ENCODE measurements at regions not wholly inside any gene's neighbourhood (a gene's known extent, or its start where the extent isn't known, plus 50 kb on each side); places are given as distances from the start of the nearest gene placed in this dataset.
A peak's percentile ranks its signal among the peaks of the same experiment; 100 is the strongest.

GRCh38 chr1:221804303-221804702 is 62.4 kb upstream of the DUSP10 start:
- DNase-seq (no peak), ATAC-seq (ENCODE audit: low read depth) (no peak)
- Mint-ChIP-seq H3K4me3 (no peak overlapping the region), H3K36me3 (ENCODE audit: low read depth) (peaks cover 2% of the 10 kb centered on the region), H3K9me3 (peaks cover 5% of the 10 kb centered on the region), H3K27ac (peak overlapping the region; percentile 65), H3K27me3 (no peaks in the 10 kb centered on the region), H3K4me1 (peaks cover 76% of the 10 kb centered on the region)
- intact Hi-C loops (cut with micrococcal nuclease), result no loop called here
- no peak for TF ChIP-seq CTCF (IDR thresholded peaks at IDR 0.05)
- ChIA-PET CTCF (no interaction called here), POLR2A (interaction anchor here (2.1 kb wide), 1 partner anchor 10 kb away, joined by 10 read pairs; no protein-coding TSS in a partner anchor)

GRCh38 chr1:221801773-221802516 is 60.1 kb upstream of the DUSP10 start:
- no peak overlapping the region for H3K4me3 Mint-ChIP-seq
- DNase-seq (no peak), ATAC-seq (ENCODE audit: low read depth) (no peak)
- H3K9me3 Mint-ChIP-seq, result peaks cover 5% of the 10 kb centered on the region
- ChIA-PET POLR2A (interaction anchor here (0.6 to 2.1 kb wide), 7 partner anchors 8 to 189 kb away, joined by 3 to 10 read pairs (median 4); partner anchors contain the start of gene DUSP10), CTCF (interaction anchor here (1.2 to 1.4 kb wide), 2 partner anchors 12 to 38 kb away, joined by 3 read pairs; no protein-coding TSS in a partner anchor)
- no peaks in the 10 kb centered on the region for H3K27me3 Mint-ChIP-seq
- TF ChIP-seq CTCF (IDR thresholded peaks at IDR 0.05), result no peak
- intact Hi-C loops (cut with micrococcal nuclease), result no loop called here
- H3K36me3 Mint-ChIP-seq (ENCODE audit: low read depth), result peaks cover 2% of the 10 kb centered on the region
- peak overlapping the region; percentile 50 for H3K27ac Mint-ChIP-seq
- H3K4me1 Mint-ChIP-seq, result peaks cover 55% of the 10 kb centered on the region

- peaks cover 54% of the 10 kb centered on the region for H3K4me1 Mint-ChIP-seq
- no peak for TF ChIP-seq CTCF (IDR thresholded peaks at IDR 0.05)
- DNase-seq (no peak), ATAC-seq (ENCODE audit: low read depth) (peak; percentile 68)
- H3K36me3 Mint-ChIP-seq (ENCODE audit: low read depth), result peaks cover 2% of the 10 kb centered on the region
- intact Hi-C loops (cut with micrococcal nuclease), result no loop called here
- no peak overlapping the region for H3K4me3 Mint-ChIP-seq
- peak overlapping the region; percentile 50 for H3K27ac Mint-ChIP-seq
- H3K27me3 Mint-ChIP-seq, result no peaks in the 10 kb centered on the region
- H3K9me3 Mint-ChIP-seq, result peaks cover 5% of the 10 kb centered on the region
- ChIA-PET POLR2A (interaction anchor here (0.6 to 1.9 kb wide), 3 partner anchors 39 to 188 kb away, joined by 3 to 8 read pairs (median 4); partner anchors contain the start of gene DUSP10), CTCF (interaction anchor here (1.2 kb wide), 1 partner anchor 39 kb away, joined by 3 read pairs; no protein-coding TSS in a partner anchor)
These were observed 59.4 kb upstream of the DUSP10 start for GRCh38 chr1:221801251-221801661.

- Mint-ChIP-seq H3K36me3 (ENCODE audit: low read depth) (peaks cover 2% of the 10 kb centered on the region), H3K4me1 (peaks cover 53% of the 10 kb centered on the region), H3K27ac (peak overlapping the region; percentile 50), H3K4me3 (no peak overlapping the region), H3K27me3 (no peaks in the 10 kb centered on the region), H3K9me3 (peaks cover 5% of the 10 kb centered on the region)
- TF ChIP-seq CTCF (IDR thresholded peaks at IDR 0.05), result no peak
- intact Hi-C loops (cut with micrococcal nuclease), result no loop called here
- POLR2A ChIA-PET, result interaction anchor here (1.4 kb wide), 1 partner anchor 39 kb away, joined by 4 read pairs; no protein-coding TSS in a partner anchor
- no peak for DNase-seq
- CTCF ChIA-PET, result no interaction called here
- ATAC-seq (ENCODE audit: low read depth), result no peak
These were observed 58.9 kb upstream of the DUSP10 start for GRCh38 chr1:221800831-221801230.

GRCh38 chr1:221797506-221797905 is 55.6 kb upstream of the DUSP10 start:
- POLR2A ChIA-PET, result interaction anchor here (1.1 kb wide), 1 partner anchor 40 kb away, joined by 3 read pairs; no protein-coding TSS in a partner anchor
- intact Hi-C loops (cut with micrococcal nuclease), result no loop called here
- no peak for DNase-seq
- no peak overlapping the region for H3K4me3 Mint-ChIP-seq
- TF ChIP-seq CTCF (IDR thresholded peaks at IDR 0.05), result no peak
- ATAC-seq (ENCODE audit: low read depth), result no peak
- CTCF ChIA-PET, result no interaction called here
- H3K4me1 Mint-ChIP-seq, result peaks cover 59% of the 10 kb centered on the region
- no peaks in the 10 kb centered on the region for H3K27me3 Mint-ChIP-seq
- no peak overlapping the region for H3K27ac Mint-ChIP-seq
- H3K36me3 Mint-ChIP-seq (ENCODE audit: low read depth), result peaks cover 2% of the 10 kb centered on the region
- peaks cover 5% of the 10 kb centered on the region for H3K9me3 Mint-ChIP-seq
